Mesenchymal stem cell (in vitro differentiated cells and primary cell): ENCODE measurements at regions not wholly inside any gene's neighbourhood (a gene's known extent, or its start where the extent isn't known, plus 50 kb on each side); places are given as distances from the start of the nearest gene placed in this dataset.

ENCODE experiments used
- DNase-seq: peaks from one replicate; pipeline ENCODE4 v3.0.0-alpha.2; 2013
- H2AFZ ChIP-seq: one replicate; pipeline ENCODE4 v1.6.1; 2013; ENCODE audit warnings: low read depth, mild to moderate bottlenecking, control low read depth, inconsistent platforms, low read length, moderate library complexity
- H2AK5ac ChIP-seq: 2 replicates; pipeline ENCODE4 v1.6.1; 2013; ENCODE audit warnings: low read length, moderate library complexity, mild to moderate bottlenecking, inconsistent platforms; ENCODE audit not compliant: severe bottlenecking
- H2BK120ac ChIP-seq: one replicate; pipeline ENCODE4 v1.6.1; 2013; ENCODE audit warnings: low read depth, mild to moderate bottlenecking, inconsistent platforms, low read length, moderate library complexity
- H2BK12ac ChIP-seq, 2 experiments: one replicate each; pipeline ENCODE4 v1.6.1; 2013; ENCODE audit warnings: inconsistent platforms in 2 of 2, low read length in 2 of 2, mild to moderate bottlenecking in 2 of 2, moderate library complexity in 2 of 2, control low read depth in 1 of 2
- H2BK15ac ChIP-seq: one replicate; pipeline ENCODE4 v1.6.1; 2013; ENCODE audit warnings: mild to moderate bottlenecking, low read depth, inconsistent platforms; ENCODE audit not compliant: poor library complexity, severe bottlenecking
- H2BK5ac ChIP-seq: 2 replicates; pipeline ENCODE4 v1.6.1; 2013; ENCODE audit warnings: low read depth, mild to moderate bottlenecking, low read length, control low read depth, inconsistent platforms; ENCODE audit not compliant: poor library complexity, severe bottlenecking
- H3K14ac ChIP-seq, 2 experiments: one replicate each; pipeline ENCODE4 v1.6.1; 2013; ENCODE audit warnings: inconsistent platforms in 2 of 2, low read length in 2 of 2, control low read depth in 1 of 2, mild to moderate bottlenecking in 1 of 2, moderate library complexity in 1 of 2
- H3K18ac ChIP-seq, 2 experiments: one replicate each; pipeline ENCODE4 v1.6.1; 2013; ENCODE audit warnings: inconsistent platforms in 2 of 2, low read length in 2 of 2, control low read depth in 1 of 2, low read depth in 1 of 2, mild to moderate bottlenecking in 1 of 2
- H3K23ac ChIP-seq, 2 experiments: one replicate each; pipeline ENCODE4 v1.6.1; 2013; ENCODE audit warnings: inconsistent platforms in 2 of 2, low read length in 2 of 2, mild to moderate bottlenecking in 2 of 2, moderate library complexity in 2 of 2, control low read depth in 1 of 2
- H3K27ac ChIP-seq: 2 replicates; pipeline ENCODE4 v1.5.1; 2013; ENCODE audit warnings: mild to moderate bottlenecking, moderate library complexity, low read length, control low read depth, inconsistent platforms; ENCODE audit not compliant: poor library complexity, severe bottlenecking
- H3K27me3 ChIP-seq, 2 experiments: 2 replicates each; pipeline versions ENCODE4 v1.6.1 to v1.7.0; 2013; ENCODE audit warnings: low read length in 2 of 2, mild to moderate bottlenecking in 2 of 2, moderate library complexity in 2 of 2, control low read depth in 1 of 2, inconsistent platforms in 1 of 2; ENCODE audit not compliant: control insufficient read depth in 1 of 2, insufficient read depth in 1 of 2
- H3K36me3 ChIP-seq, 2 experiments: 2 replicates each; pipeline versions ENCODE4 v1.6.1 to v1.7.0; 2013; ENCODE audit warnings: low read length in 2 of 2, control low read depth in 1 of 2, inconsistent platforms in 1 of 2, low read depth in 1 of 2, mild to moderate bottlenecking in 1 of 2; ENCODE audit not compliant: insufficient read depth in 2 of 2, control insufficient read depth in 1 of 2
- H3K4ac ChIP-seq, 2 experiments: one replicate each; pipeline ENCODE4 v1.6.1; 2013; ENCODE audit warnings: inconsistent platforms in 2 of 2, low read length in 2 of 2, mild to moderate bottlenecking in 2 of 2, moderate library complexity in 2 of 2, control low read depth in 1 of 2, low read depth in 1 of 2
- H3K4me1 ChIP-seq: 2 replicates; pipeline ENCODE4 v1.6.1; 2013; ENCODE audit warnings: low read depth, low read length, control low read depth; ENCODE audit not compliant: control insufficient read depth, insufficient read depth
- H3K4me2 ChIP-seq: 2 replicates; pipeline ENCODE4 v1.6.1; 2013; ENCODE audit warnings: low read length, mild to moderate bottlenecking, inconsistent platforms; ENCODE audit not compliant: poor library complexity, severe bottlenecking
- H3K4me3 ChIP-seq, 2 experiments: 2 replicates each; pipeline versions ENCODE4 v1.5.1 to v1.7.0; 2013; ENCODE audit warnings: low read length in 2 of 2, mild to moderate bottlenecking in 2 of 2, control low read depth in 1 of 2, low read depth in 1 of 2; ENCODE audit not compliant: insufficient read depth in 1 of 2
- H3K79me1 ChIP-seq: replicated peaks from 2 replicates; pipeline ENCODE4 v1.6.1; 2013; ENCODE audit warnings: mild to moderate bottlenecking, control low read depth, low read length, inconsistent platforms; ENCODE audit not compliant: poor library complexity, severe bottlenecking
- H3K9ac ChIP-seq: 2 replicates; pipeline ENCODE4 v1.7.0; 2013; ENCODE audit warnings: mild to moderate bottlenecking, low read length, moderate library complexity
- H3K9me3 ChIP-seq: 2 replicates; pipeline ENCODE4 v1.7.0; 2013; ENCODE audit warnings: mild to moderate bottlenecking, low read length; ENCODE audit not compliant: control insufficient read depth
- H4K8ac ChIP-seq: one replicate; pipeline ENCODE4 v1.6.1; 2013; ENCODE audit warnings: inconsistent platforms, mild to moderate bottlenecking, low read length, moderate library complexity
- H4K91ac ChIP-seq: one replicate; pipeline ENCODE4 v1.6.1; 2013; ENCODE audit warnings: mild to moderate bottlenecking, low read length, inconsistent platforms
- WGBS: methylation state at CpG from one replicate; pipeline ENCODE4 v1.1.7; 2013; ENCODE audit warnings: mixed read lengths; 5-methylcytosine and 5-hydroxymethylcytosine counted together

DNA sequence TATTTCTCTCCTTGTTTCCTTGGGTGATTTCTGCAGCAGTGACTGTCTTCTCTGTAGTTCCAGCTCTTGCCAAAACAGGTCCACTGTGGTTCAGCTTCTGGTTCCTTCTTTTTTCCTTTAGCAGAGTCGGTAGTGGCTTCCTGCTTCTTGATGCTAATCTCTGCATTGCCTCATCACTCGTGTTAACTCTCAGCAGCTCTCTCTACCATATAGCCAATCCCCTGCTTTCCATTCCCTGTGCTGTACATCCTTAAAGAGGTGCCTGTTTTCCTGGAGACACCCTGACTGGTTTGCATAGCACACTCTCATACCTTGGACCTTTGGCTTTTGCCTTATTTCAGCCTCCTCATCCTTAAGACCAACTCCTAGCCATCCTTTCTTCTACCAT lies 191.2 kb upstream of the LNX1 start:
- Histone ChIP-seq H3K27ac (no peak overlapping the region), H2AK5ac (no peak overlapping the region), H2BK120ac (peak overlapping the region; percentile 85), H2AFZ (no peak overlapping the region), H3K23ac (no peak overlapping the region), H3K4me3 (no peak overlapping the region), H3K9ac (no peak overlapping the region), H3K4me1 (peaks cover 5% of the 10 kb centered on the region), H3K9me3 (no peaks in the 10 kb centered on the region), H3K18ac (peak overlapping the region; percentile 79 to 93), H3K14ac (no peak overlapping the region), H3K27me3 (no peaks in the 10 kb centered on the region), H2BK5ac (no peak overlapping the region), H3K36me3 (no peaks in the 10 kb centered on the region), H3K79me1 (no peaks in the 10 kb centered on the region), H4K8ac (peak overlapping the region; percentile 85), H2BK12ac (peak overlapping the region; percentile 81 to 98), H3K4me2 (no peak overlapping the region), H3K4ac (peak overlapping the region; percentile 69 to 93), H4K91ac (peak overlapping the region; percentile 93), H2BK15ac (no peak overlapping the region)
- DNase-seq = peak; percentile 72
- WGBS = 27% methylated on average over 2 of the region's 2 CpGs

DNA sequence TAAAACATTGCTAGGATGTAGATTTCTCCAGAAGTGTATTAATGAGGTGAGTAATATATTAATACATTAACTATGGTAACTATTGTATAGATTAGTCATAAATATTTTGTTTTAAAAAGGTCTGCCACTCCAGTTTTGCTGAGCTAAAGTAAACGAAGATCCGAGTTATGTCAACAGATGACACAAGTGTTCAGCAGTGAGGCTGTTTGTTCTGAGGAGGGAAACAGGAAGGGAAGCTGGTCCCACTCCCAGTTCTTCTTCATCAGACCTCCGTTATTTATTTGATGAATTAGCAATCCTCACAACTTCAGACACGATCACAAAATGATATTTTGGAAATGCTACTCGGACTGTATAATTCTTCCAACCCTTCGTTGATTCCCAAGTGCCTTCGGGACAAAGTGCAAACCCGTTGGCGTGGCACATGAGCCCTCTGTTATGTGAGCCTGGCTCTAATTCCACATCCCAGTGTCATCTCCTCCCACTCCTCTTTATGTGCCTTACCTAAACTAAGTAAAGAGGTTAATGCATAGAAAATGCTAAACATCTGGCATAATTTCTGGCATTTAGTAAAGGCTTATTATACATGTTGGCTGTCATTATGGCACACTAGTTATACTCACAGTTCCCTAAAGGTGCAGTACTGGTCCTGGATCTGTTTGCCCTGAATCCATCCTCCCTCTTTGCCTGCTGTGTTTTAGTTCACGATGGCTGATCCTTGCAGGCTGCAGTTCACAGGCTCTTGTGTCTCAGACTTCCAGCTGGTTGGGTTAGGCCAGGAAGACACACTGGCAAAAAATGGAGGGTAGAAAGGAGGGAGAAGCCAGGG lies 190.6 kb upstream of the LNX1 start:
- Histone ChIP-seq H4K91ac (peak overlapping the region; percentile 93), H2AFZ (no peak overlapping the region), H3K36me3 (no peaks in the 10 kb centered on the region), H3K4me3 (no peak overlapping the region), H2BK12ac (peak overlapping the region; percentile 81 to 98), H3K9ac (no peak overlapping the region), H2BK120ac (peak overlapping the region; percentile 85), H3K79me1 (no peaks in the 10 kb centered on the region), H3K9me3 (no peaks in the 10 kb centered on the region), H3K27me3 (no peaks in the 10 kb centered on the region), H3K18ac (peak overlapping the region; percentile 79 to 93), H3K23ac (no peak overlapping the region), H2BK15ac (no peak overlapping the region), H3K27ac (no peak overlapping the region), H2AK5ac (no peak overlapping the region), H4K8ac (peak overlapping the region; percentile 85), H3K4me1 (peaks cover 5% of the 10 kb centered on the region), H3K4me2 (no peak overlapping the region), H2BK5ac (no peak overlapping the region), H3K14ac (peak overlapping the region in 1 of 2 experiments; percentile 30), H3K4ac (peak overlapping the region; percentile 69 to 93)
- 33% methylated on average over 10 of the region's 10 CpGs for WGBS
- peak; percentile 72 for DNase-seq

DNA sequence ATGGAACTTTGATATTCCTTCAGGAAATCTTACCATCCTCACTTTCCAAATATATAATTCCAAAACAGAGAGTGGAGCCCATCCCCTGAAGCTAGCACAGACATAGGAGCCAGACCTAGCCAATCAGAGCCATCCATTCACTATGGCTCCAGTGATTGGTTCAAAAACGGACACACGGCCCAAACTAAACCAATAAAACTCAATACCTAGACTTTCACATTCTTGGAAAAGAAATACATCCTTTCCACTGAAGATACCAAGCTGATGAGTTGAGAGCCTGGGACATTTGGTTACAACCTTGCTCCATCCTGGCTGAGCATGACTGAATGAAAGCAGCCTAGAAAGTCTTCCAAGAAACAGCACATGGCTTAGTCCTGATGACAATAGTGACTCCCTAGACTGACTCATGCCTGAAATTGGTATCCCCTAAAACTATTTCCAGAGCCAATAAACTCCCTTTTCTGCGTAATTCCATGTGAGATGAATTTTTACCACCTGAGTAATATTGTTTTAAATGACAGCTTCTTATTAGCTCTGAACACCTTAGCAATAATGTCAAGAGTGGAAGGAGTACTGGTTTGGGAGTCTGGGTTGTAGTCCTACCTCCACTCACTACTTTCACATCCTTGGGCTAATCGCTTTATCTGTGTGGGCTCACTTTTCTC lies 189.6 kb upstream of the LNX1 start:
- Histone ChIP-seq H3K14ac (peak overlapping the region in 1 of 2 experiments; percentile 48), H3K4me3 (no peak overlapping the region), H2BK5ac (no peak overlapping the region), H2BK15ac (no peak overlapping the region), H4K91ac (no peak overlapping the region), H2AFZ (no peak overlapping the region), H2BK120ac (no peak overlapping the region), H3K23ac (no peak overlapping the region), H3K9me3 (no peaks in the 10 kb centered on the region), H3K4me1 (peaks cover 5% of the 10 kb centered on the region), H2BK12ac (peak overlapping the region; percentile 67 to 95), H3K9ac (no peak overlapping the region), H4K8ac (no peak overlapping the region), H3K27ac (no peak overlapping the region), H2AK5ac (no peak overlapping the region), H3K79me1 (no peaks in the 10 kb centered on the region), H3K18ac (peak overlapping the region; percentile 49 to 92), H3K4ac (peak overlapping the region in 1 of 2 experiments; percentile 76), H3K4me2 (no peak overlapping the region), H3K27me3 (no peaks in the 10 kb centered on the region), H3K36me3 (no peaks in the 10 kb centered on the region)
- WGBS = 95% methylated on average over 2 of the region's 4 CpGs
- peak; percentile 40 for DNase-seq

DNA sequence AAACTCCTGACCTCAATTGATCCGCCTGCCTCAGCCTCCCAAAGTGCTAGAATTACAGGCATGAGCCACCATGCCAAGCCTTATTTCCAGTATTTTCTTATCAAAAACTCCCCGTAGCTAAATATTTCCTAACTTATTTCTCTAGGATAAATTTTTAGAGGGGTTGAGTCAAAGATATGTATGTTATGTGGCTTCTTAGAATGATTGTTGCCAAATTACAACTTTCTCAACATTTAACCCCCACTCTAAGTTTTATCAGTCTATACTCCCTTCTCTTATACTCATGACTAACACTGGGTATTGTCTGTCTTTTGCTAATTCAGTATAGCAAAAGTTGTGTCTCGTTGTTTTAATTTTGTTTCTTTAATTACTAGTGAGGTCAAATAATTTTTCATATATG lies 187.7 kb upstream of the LNX1 start:
- H3K9ac ChIP-seq = no peak overlapping the region
- H2AFZ ChIP-seq = no peak overlapping the region
- H3K18ac ChIP-seq = no peak overlapping the region
- no peak overlapping the region for H3K4ac ChIP-seq
- no peak overlapping the region for H4K8ac ChIP-seq
- H2BK12ac ChIP-seq = no peak overlapping the region
- H3K79me1 ChIP-seq = no peaks in the 10 kb centered on the region
- DNase-seq = no peak
- H2BK120ac ChIP-seq = peak overlapping the region; percentile 77
- H3K4me1 ChIP-seq = peaks cover 5% of the 10 kb centered on the region
- no peak overlapping the region for H2AK5ac ChIP-seq
- no peaks in the 10 kb centered on the region for H3K27me3 ChIP-seq
- no peak overlapping the region for H3K14ac ChIP-seq
- H3K27ac ChIP-seq = no peak overlapping the region
- 100% methylated on average over 1 of the region's 3 CpGs for whole genome bisulfite sequencing
- H4K91ac ChIP-seq = no peak overlapping the region
- H3K36me3 ChIP-seq = no peaks in the 10 kb centered on the region
- H3K9me3 ChIP-seq = no peaks in the 10 kb centered on the region
- H3K4me2 ChIP-seq = no peak overlapping the region
- H3K23ac ChIP-seq = no peak overlapping the region
- no peak overlapping the region for H2BK5ac ChIP-seq
- no peak overlapping the region for H2BK15ac ChIP-seq
- H3K4me3 ChIP-seq = no peak overlapping the region
